H1 (cell line): ENCODE measurements at regions not wholly inside any gene's neighbourhood (a gene's known extent, or its start where the extent isn't known, plus 50 kb on each side); places are given as distances from the start of the nearest gene placed in this dataset.

Source experiments
- CTCF ChIA-PET: fragments of 300-600 bp; sonication (Branson Sonifier 250); formaldehyde crosslinking; loops from one replicate; lab custom pipeline; 2021; ENCODE audit not compliant: partially characterized antibody; lab: Charles Lee
- POLR2A ChIA-PET: fragments of 300-600 bp; sonication (Branson Sonifier 250); formaldehyde crosslinking; loops from one replicate; lab custom pipeline; 2021; ENCODE audit warnings: inconsistent platforms; ENCODE audit not compliant: partially characterized antibody; lab: Charles Lee
- DNase-seq, 2 experiments: peaks; one replicate each; pipeline versions ENCODE4 v3.0.0 to v3.0.0-alpha.2; 2010 to 2022; ENCODE audit warnings: low spot score in 2 of 2, low read depth in 1 of 2, mixed read lengths in 1 of 2
- FAIRE-seq: peaks from 2 replicates; lab custom pipeline; 2011; peaks lifted over from hg19 to GRCh38; lab: Jason Lieb, UNC
- H2AFZ ChIP-seq: 2 replicates; pipeline ENCODE4 v1.8.1; 2012; ENCODE audit warnings: low read length, inconsistent platforms
- H2AK5ac ChIP-seq: 2 replicates; pipeline ENCODE4 v1.6.1; 2013; ENCODE audit warnings: low read depth, low read length
- H2BK120ac ChIP-seq: replicated peaks from 2 replicates; pipeline ENCODE3; 2013; ENCODE audit warnings: low read depth, low read length, inconsistent platforms
- H2BK12ac ChIP-seq: 2 replicates; pipeline ENCODE4 v1.6.1; 2013; ENCODE audit warnings: low read depth, low read length
- H2BK15ac ChIP-seq: 2 replicates; pipeline ENCODE4 v1.6.1; 2013; ENCODE audit warnings: low read length
- H2BK20ac ChIP-seq: 2 replicates; pipeline ENCODE4 v1.6.1; 2013; ENCODE audit warnings: low read length
- H2BK5ac ChIP-seq: 2 replicates; pipeline ENCODE4 v1.6.1; 2013; ENCODE audit warnings: low read depth, low read length
- H3K14ac ChIP-seq: 2 replicates; pipeline ENCODE4 v1.6.1; 2013; ENCODE audit warnings: inconsistent platforms; ENCODE audit not compliant: insufficient read length
- H3K18ac ChIP-seq: 2 replicates; pipeline ENCODE4 v1.6.1; 2013; ENCODE audit warnings: low read length; ENCODE audit errors: extremely low read depth
- H3K23ac ChIP-seq: 2 replicates; pipeline ENCODE4 v1.6.1; 2013; ENCODE audit warnings: inconsistent platforms; ENCODE audit not compliant: insufficient read length
- H3K23me2 ChIP-seq: 2 replicates; pipeline ENCODE4 v1.6.1; 2013; ENCODE audit warnings: low read depth, low read length
- H3K27ac ChIP-seq: 2 replicates; pipeline ENCODE4 v1.6.1; 2011; ENCODE audit warnings: low read depth, low read length, inconsistent platforms
- H3K27me3 ChIP-seq, 4 experiments: replicated peaks in 1 of 4; 1 replicate in 1 of 4; 2 replicates in 3 of 4; pipeline versions ENCODE4 v1.6.1 to v1.8.1; 2011 to 2013; ENCODE audit warnings: low read length in 3 of 4, mild to moderate bottlenecking in 3 of 4, inconsistent platforms in 2 of 4, mixed read lengths in 2 of 4, moderate library complexity in 1 of 4; ENCODE audit not compliant: control insufficient read depth in 3 of 4, insufficient read depth in 3 of 4; ENCODE audit errors: extremely low read depth in 1 of 4
- H3K36me3 ChIP-seq, 4 experiments: 2 replicates each; pipeline versions ENCODE4 v1.6.1 to v1.8.1; 2011 to 2013; ENCODE audit warnings: mild to moderate bottlenecking in 4 of 4, low read length in 3 of 4, moderate library complexity in 2 of 4, control low read depth in 1 of 4, inconsistent platforms in 1 of 4; ENCODE audit not compliant: insufficient read depth in 4 of 4, control insufficient read depth in 2 of 4
- H3K4ac ChIP-seq: replicated peaks from 2 replicates; pipeline ENCODE3; 2013; ENCODE audit warnings: low read length, low read depth, mixed read lengths, inconsistent platforms; ENCODE audit not compliant: insufficient read length
- H3K4me1 ChIP-seq, 4 experiments: replicated peaks in 1 of 4; 1 replicate in 1 of 4; 2 replicates in 3 of 4; pipeline versions ENCODE4 v1.6.1 to v1.8.1; 2011 to 2013; ENCODE audit warnings: low read length in 3 of 4, inconsistent platforms in 2 of 4, mixed read lengths in 1 of 4; ENCODE audit not compliant: insufficient read depth in 4 of 4, control insufficient read depth in 3 of 4
- H3K4me2 ChIP-seq, 2 experiments: 2 replicates each; pipeline versions ENCODE4 v1.6.1 to v1.8.1; 2011 to 2013; ENCODE audit warnings: low read depth in 2 of 2, low read length in 2 of 2, control low read depth in 1 of 2, inconsistent platforms in 1 of 2, mild to moderate bottlenecking in 1 of 2; ENCODE audit not compliant: insufficient read depth in 1 of 2
- H3K4me3 ChIP-seq, 4 experiments: fragments of 200-600, 300-600 bp in 1 of 4; sonication (generic), shearing (Covaris generic), sonication (Bioruptor Twin) in 1 of 4; 2 replicates each; pipeline versions ENCODE4 v1.5.1 to v1.8.1; 2011 to 2016; ENCODE audit warnings: low read length in 4 of 4, low read depth in 3 of 4, control low read depth in 2 of 4, inconsistent platforms in 2 of 4, mild to moderate bottlenecking in 2 of 4, mixed read lengths in 1 of 4, moderate library complexity in 1 of 4; ENCODE audit not compliant: insufficient read depth in 2 of 4; ENCODE audit errors: extremely low read depth in 1 of 4
- H3K56ac ChIP-seq: replicated peaks from 2 replicates; pipeline ENCODE3; 2013; ENCODE audit warnings: low read depth, mild to moderate bottlenecking, mixed read lengths, low read length, inconsistent platforms; ENCODE audit not compliant: insufficient read length
- H3K79me1 ChIP-seq: 2 replicates; pipeline ENCODE4 v1.6.1; 2013; ENCODE audit warnings: low read depth, low read length, control low read depth
- H3K79me2 ChIP-seq, 2 experiments: 2 replicates each; pipeline versions ENCODE4 v1.6.1 to v1.8.1; 2012 to 2013; ENCODE audit warnings: low read length in 2 of 2, mild to moderate bottlenecking in 2 of 2, inconsistent platforms in 1 of 2; ENCODE audit not compliant: insufficient read depth in 2 of 2, control insufficient read depth in 1 of 2
- H3K9ac ChIP-seq, 4 experiments: replicated peaks in 1 of 4; 1 replicate in 1 of 4; 2 replicates in 3 of 4; pipeline versions ENCODE4 v1.6.1 to v1.8.1; 2011 to 2013; ENCODE audit warnings: low read depth in 3 of 4, low read length in 3 of 4, control low read depth in 2 of 4, mild to moderate bottlenecking in 2 of 4, moderate library complexity in 2 of 4, inconsistent platforms in 1 of 4; ENCODE audit errors: extremely low read depth in 1 of 4
- H3K9me3 ChIP-seq, 2 experiments: 2 replicates each; pipeline versions ENCODE4 v1.6.1 to v1.8.1; 2012 to 2013; ENCODE audit warnings: mild to moderate bottlenecking in 2 of 2, moderate library complexity in 2 of 2, control low read depth in 1 of 2, inconsistent platforms in 1 of 2, low read depth in 1 of 2, low read length in 1 of 2, mixed read lengths in 1 of 2; ENCODE audit not compliant: insufficient read depth in 2 of 2
- H4K20me1 ChIP-seq, 2 experiments: replicated peaks in 1 of 2; 2 replicates each; pipeline versions ENCODE3 to v1.8.1; 2011 to 2013; ENCODE audit warnings: inconsistent platforms in 2 of 2, low read length in 2 of 2, mild to moderate bottlenecking in 1 of 2; ENCODE audit not compliant: insufficient read depth in 2 of 2, control insufficient read depth in 1 of 2
- H4K5ac ChIP-seq: 2 replicates; pipeline ENCODE4 v1.6.1; 2013; ENCODE audit warnings: low read length, low read depth, mixed read lengths, inconsistent platforms; ENCODE audit not compliant: insufficient read length
- H4K8ac ChIP-seq: 2 replicates; pipeline ENCODE4 v1.8.0; 2013; ENCODE audit warnings: mild to moderate bottlenecking, moderate library complexity, low read length, inconsistent platforms; ENCODE audit not compliant: insufficient read depth; ENCODE audit errors: extremely low read depth
- H4K91ac ChIP-seq: replicated peaks from 2 replicates; pipeline ENCODE3; 2013; ENCODE audit warnings: low read length, mixed read lengths, inconsistent platforms; ENCODE audit not compliant: insufficient read length
- BCL11A ChIP-seq, 2 experiments: IDR thresholded peaks; one replicate each; pipeline ENCODE4 v1.6.1; 2011; ENCODE audit warnings: low read depth in 2 of 2, low read length in 2 of 2, mild to moderate bottlenecking in 2 of 2
- CBX8 ChIP-seq: fragments of 300-800, 300-1000 bp; sonication (generic); IDR thresholded peaks from 2 replicates; pipeline ENCODE4 v1.7.1; 2016; ENCODE audit warnings: low read depth, low read length, borderline replicate concordance
- EP300 ChIP-seq, 2 experiments: IDR thresholded peaks; 1 replicate in 1 of 2; 2 replicates in 1 of 2; pipeline ENCODE4 v1.6.1; 2011 to 2012; ENCODE audit warnings: low read depth in 2 of 2, low read length in 2 of 2, mild to moderate bottlenecking in 2 of 2, borderline replicate concordance in 1 of 2, inconsistent platforms in 1 of 2, moderate library complexity in 1 of 2
- EZH2 ChIP-seq: fragments of 200-600 bp; sonication (generic); IDR thresholded peaks from 2 replicates; pipeline ENCODE4 v1.7.1; 2012; ENCODE audit warnings: low read depth, mild to moderate bottlenecking, moderate library complexity, low read length, inconsistent platforms; ENCODE audit not compliant: severe bottlenecking
- HDAC6 ChIP-seq: IDR thresholded peaks from one replicate; pipeline ENCODE4 v1.7.1; 2012; ENCODE audit warnings: low read depth, mild to moderate bottlenecking, inconsistent platforms, low read length, moderate library complexity
- JUND ChIP-seq: IDR thresholded peaks from 2 replicates; pipeline ENCODE4 v1.6.1; 2011; ENCODE audit warnings: mild to moderate bottlenecking, improper control_type of control experiment, low read length
- WGBS, 2 experiments: shearing (Covaris generic) in 1 of 2; methylation state at CpG; one replicate each; pipeline versions ENCODE4 v1.1.6 to v1.1.7; 2013 to 2015; ENCODE audit warnings: low lambda C conversion rate in 2 of 2, mixed read lengths in 2 of 2, inconsistent platforms in 1 of 2, low coverage in 1 of 2, missing lambda C conversion rate in 1 of 2; ENCODE audit not compliant: insufficient replicate concordance in 2 of 2, insufficient coverage in 1 of 2, insufficient read length in 1 of 2; ENCODE audit errors: extremely low coverage in 1 of 2, missing lambda C conversion rate in 1 of 2; 5-methylcytosine and 5-hydroxymethylcytosine counted together

DNA sequence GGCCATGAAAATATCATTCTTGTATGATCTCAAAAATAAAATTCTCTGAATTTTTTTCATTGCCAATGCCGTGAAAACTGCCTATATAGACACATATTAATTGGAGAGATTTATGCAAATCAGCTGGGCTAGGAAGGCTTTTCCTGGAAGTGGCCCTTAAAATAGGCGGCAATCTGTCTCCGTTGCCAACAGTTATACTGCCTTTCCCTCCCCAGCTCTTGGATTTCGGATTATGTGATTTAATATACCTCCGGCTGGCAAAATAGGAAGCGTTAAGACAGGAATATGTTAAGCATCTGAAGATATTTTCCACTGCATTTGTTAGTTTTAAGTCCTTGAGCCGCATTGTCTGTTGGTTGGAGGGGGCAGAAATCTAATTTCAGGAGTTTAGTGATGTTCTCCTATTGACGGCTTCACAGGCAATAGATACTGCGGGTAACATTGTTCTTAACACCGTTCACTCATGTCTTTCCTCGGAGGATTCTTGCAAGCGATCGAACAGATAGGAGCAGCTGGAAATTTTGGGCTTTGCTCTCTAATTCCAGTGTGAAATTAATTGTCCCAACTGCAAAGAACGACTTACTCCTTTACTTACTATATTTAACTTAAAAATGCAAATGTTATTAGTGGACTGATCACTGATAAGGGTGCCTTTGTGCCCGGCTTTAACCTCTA, 113.3 kb downstream of the LINC00237 start:
- H2AK5ac ChIP-seq, result no peak overlapping the region
- no peak overlapping the region for H2BK5ac ChIP-seq
- WGBS, 2 experiments, result 90% methylated on average over 15 of the region's 15 CpGs; no CpG with 5 or more reads in 1 of the 2 experiments
- no peaks in the 10 kb centered on the region for H3K36me3 ChIP-seq
- H3K23ac ChIP-seq, result no peak overlapping the region
- H2AFZ ChIP-seq, result no peak overlapping the region
- no peaks in the 10 kb centered on the region for H3K27me3 ChIP-seq
- ChIA-PET CTCF (no interaction called here), POLR2A (no interaction called here)
- H2BK12ac ChIP-seq, result no peak overlapping the region
- H4K8ac ChIP-seq, result no peak overlapping the region
- no peaks in the 10 kb centered on the region for H3K23me2 ChIP-seq
- no peaks in the 10 kb centered on the region for H4K20me1 ChIP-seq
- no peak overlapping the region for H2BK20ac ChIP-seq
- H3K56ac ChIP-seq, result no peak overlapping the region
- no peaks in the 10 kb centered on the region for H3K79me1 ChIP-seq
- no peak overlapping the region for H4K5ac ChIP-seq
- H3K18ac ChIP-seq, result no peak overlapping the region
- H3K4ac ChIP-seq, result no peak overlapping the region
- no peak for FAIRE-seq
- no peak overlapping the region for H3K14ac ChIP-seq
- no peak overlapping the region for H3K9ac ChIP-seq
- H3K79me2 ChIP-seq, result no peaks in the 10 kb centered on the region
- H3K27ac ChIP-seq, result no peak overlapping the region
- H2BK120ac ChIP-seq, result no peak overlapping the region
- no peak overlapping the region for H4K91ac ChIP-seq
- H2BK15ac ChIP-seq, result no peak overlapping the region
- no peaks in the 10 kb centered on the region for H3K9me3 ChIP-seq
- DNase-seq, result no peak
- no peak overlapping the region for H3K4me3 ChIP-seq
- H3K4me2 ChIP-seq, result no peak overlapping the region
- no peaks in the 10 kb centered on the region for H3K4me1 ChIP-seq
- TF ChIP-seq JUND (no peak), CBX8 (no peak), EP300 (IDR thresholded peaks at IDR 0.05; ENCODE audit: borderline replicate concordance in 1 of 2, low read depth in 2 of 2, low read length in 2 of 2) (no peak), HDAC6 (no peak), EZH2 (no peak), BCL11A (IDR thresholded peaks at IDR 0.05; ENCODE audit: low read depth in 2 of 2, low read length in 2 of 2) (no peak)
